ENCODE measurements at regions not wholly inside any gene's neighbourhood (a gene's known extent, or its start where the extent isn't known, plus 50 kb on each side); places are given as distances from the start of the nearest gene placed in this dataset.

GRCh38 chr1:42035205-42035829 is 116.6 kb upstream of the HIVEP3 start:
- peak in 46 of 56 donors; percentile 5 to 91 (median 71) for DNase-seq

GRCh38 chr1:42034426-42034825 is 115.7 kb upstream of the HIVEP3 start:
- DNase-seq = no peak

GRCh38 chr1:42033629-42034028 is 114.9 kb upstream of the HIVEP3 start:
- DNase-seq = no peak

GRCh38 chr1:42017730-42018129 is 99.0 kb upstream of the HIVEP3 start:
- DNase-seq = no peak

DNA sequence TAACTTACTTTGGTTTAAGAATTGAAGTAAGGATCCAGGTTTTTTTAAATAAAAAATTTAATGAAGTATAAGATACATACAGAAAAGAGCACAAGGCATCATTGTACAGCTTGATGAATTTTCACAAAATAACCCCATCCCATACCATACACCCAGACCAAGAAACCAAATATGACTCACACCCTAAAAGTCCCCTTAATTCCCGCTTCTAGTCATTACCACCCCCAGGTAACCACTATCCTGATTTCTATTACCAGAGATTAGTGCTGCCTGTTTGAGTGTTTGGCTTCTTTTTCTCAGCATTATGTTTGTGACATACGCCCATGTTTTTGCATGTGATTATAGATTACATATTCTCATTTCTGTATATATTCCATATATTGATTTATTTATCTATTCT is 98.5 kb upstream of the HIVEP3 start:
- no peak for DNase-seq

- no peak for DNase-seq
These were observed 96.1 kb upstream of the HIVEP3 start for GRCh38 chr1:42014823-42015222.

GRCh38 chr1:42013881-42014470 is 95.3 kb upstream of the HIVEP3 start:
- peak in 32 of 56 donors; percentile 3 to 67 (median 22) for DNase-seq

DNA sequence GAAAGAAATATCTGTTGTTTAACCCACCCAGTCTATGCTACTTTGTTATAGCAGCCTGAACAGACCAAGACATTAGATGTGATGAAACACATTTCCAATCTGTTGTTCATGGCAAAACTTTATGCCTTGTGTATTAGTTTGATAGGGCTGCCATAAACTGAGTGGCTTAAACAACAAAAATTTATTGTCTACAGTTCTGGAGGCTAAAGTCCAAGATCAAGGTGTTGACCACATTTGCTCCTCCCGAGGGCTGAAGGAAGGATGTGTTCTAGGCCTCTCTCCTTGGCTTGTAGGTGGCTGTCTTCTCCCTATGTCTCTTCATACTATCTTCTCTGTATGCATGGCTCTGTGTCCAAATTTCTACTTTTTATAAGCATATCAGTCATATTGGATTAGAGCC is 94.1 kb upstream of the HIVEP3 start:
- no peak for DNase-seq

- DNase-seq = no peak
These were observed 91.7 kb upstream of the HIVEP3 start for GRCh38 chr1:42010381-42010780.

- no peak for DNase-seq
These were observed 89.5 kb upstream of the HIVEP3 start for GRCh38 chr1:42008264-42008663.

- no peak for DNase-seq
These were observed 88.1 kb upstream of the HIVEP3 start for GRCh38 chr1:42006836-42007235.

- DNase-seq = no peak
These were observed 87.4 kb upstream of the HIVEP3 start for GRCh38 chr1:42006093-42006492.

GRCh38 chr1:42005530-42005929 is 86.8 kb upstream of the HIVEP3 start:
- DNase-seq = no peak

GRCh38 chr1:42004860-42005259 is 86.1 kb upstream of the HIVEP3 start:
- no peak for DNase-seq

- no peak for DNase-seq
These were observed 85.6 kb upstream of the HIVEP3 start for GRCh38 chr1:42004322-42004721.

GRCh38 chr1:42003433-42003832 is 84.7 kb upstream of the HIVEP3 start:
- DNase-seq = peak in 3 of 56 donors; percentile 1 to 4 (median 2)

DNA sequence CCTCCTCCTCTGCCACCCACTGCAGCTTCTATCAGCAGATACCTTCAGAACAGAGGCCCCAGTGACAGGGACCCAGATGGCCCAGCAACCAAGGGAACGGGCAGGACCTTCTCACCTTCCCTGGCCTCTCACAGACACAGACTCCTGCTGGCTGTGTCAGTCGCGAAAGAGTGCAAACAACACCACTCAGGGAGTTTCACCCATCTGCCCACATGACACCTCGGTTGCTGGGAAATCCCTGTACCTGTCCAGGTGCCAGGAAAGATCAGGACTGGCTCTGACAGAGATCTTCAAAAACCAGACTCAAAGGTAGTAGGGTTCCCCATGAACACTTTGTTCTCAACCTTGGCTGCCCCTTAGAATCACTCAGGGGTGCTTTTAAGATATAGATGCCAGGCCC is 83.5 kb upstream of the HIVEP3 start:
- DNase-seq = peak in 1 of 56 donors; percentile 4

DNA sequence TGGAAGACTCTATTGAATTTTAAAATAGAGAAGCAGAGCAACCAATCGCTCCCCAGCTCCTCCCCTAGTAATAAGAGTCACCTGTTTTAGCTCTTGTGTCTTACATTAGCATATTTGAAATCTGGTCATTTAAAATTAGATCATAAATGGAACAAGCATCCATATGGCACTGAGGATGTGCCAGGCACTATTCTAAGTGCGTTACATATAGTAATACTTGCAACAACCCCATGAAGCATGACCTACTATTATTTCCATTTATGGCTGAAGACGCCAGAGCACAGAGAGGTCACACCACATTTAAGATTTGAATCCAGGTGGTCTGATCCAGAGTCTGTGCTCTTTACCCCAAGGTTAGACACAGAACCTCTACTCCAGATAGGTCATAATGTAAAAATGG is 82.0 kb upstream of the HIVEP3 start:
- no peak for DNase-seq

DNA sequence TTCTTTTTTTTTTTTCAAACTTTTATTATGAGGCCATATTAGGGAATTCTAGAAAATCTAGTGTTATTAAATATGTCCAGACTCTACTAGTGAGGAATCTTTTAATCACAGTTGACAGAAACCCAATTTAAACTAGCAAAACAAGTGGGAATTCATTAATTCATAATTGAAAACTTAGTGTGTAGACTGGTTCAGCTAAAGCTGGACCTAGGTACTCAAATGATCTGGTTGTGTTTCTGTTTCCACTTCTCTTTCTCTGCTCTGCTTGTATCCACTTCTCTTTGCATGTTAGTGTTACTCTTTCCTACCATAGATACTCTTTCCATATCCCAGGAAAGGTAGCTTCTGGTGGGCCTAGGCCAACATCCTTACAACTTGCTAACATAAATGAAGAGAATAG is 81.2 kb upstream of the HIVEP3 start:
- DNase-seq = no peak

GRCh38 chr1:41998250-41998649 is 79.5 kb upstream of the HIVEP3 start:
- DNase-seq = no peak

DNA sequence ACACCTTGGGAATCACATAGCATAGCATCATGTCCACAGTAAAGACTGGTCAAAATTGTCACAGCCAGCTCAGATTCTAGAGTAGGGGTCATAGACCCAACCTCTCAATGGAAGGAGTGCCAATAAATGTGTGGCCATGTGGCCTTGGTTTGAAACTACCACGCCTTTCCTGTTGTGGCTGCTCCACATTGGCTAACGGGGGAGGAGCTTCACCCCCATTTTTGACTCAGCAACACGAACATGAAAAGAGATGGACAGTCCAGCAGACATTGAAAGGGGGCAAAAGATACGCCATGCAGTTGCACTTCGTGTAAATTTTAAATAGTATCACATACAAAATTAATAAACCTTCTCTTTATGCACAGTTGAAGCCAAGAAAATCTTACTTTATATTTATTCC is 78.4 kb upstream of the HIVEP3 start:
- no peak for DNase-seq

DNA sequence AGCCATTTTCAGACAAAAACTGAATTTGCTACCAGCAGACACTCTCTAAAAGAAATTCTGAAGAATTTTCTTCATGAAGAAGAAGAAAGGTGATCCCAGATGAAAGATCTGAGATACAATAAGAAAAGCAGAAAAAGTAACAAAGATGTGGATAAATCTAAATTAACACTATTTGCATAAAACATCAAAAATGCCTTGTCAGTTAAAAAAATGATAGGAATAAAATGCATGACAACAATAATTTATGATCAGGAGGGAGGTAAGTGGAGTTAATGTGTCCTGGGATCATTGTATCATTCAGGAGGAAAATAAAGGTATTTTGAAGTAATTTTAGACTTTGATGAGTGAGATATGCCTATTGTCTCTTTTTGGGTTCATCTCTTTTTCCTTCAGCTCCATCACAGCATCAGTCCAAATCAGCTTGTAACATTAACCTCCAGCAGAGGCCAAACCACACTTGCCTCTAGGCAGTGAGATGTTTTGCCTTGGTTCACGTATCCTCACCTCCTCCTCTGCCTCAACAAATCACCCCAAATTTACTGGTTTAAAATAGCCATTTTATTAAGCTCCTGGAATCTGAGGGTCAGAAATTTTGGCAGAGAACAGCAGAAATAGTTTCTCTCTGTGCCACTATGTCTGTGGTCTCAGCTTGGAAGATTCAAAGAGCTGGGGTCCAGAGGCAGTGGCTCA is 76.9 kb upstream of the HIVEP3 start:
- no peak for DNase-seq

Measured in amygdala (tissue), 56 donors.